ENCODE measurements at regions not wholly inside any gene's neighbourhood (a gene's known extent, or its start where the extent isn't known, plus 50 kb on each side); places are given as distances from the start of the nearest gene placed in this dataset.
"Not testable (repeated sequence)": the region's sequence is repeated elsewhere in the genome, so short reads cannot be mapped to it uniquely, and the experiment has no call there.

- no peak for DNase-seq (ENCODE audit: low spot score)
Observed at GRCh38 chr16:29182501-29182900, 197.6 kb downstream of the LAT start.

GRCh38 chr16:29181921-29182411 is 197.1 kb downstream of the LAT start:
- not testable (repeated sequence) for DNase-seq (ENCODE audit: low spot score)

GRCh38 chr16:29181254-29181780 is 196.5 kb downstream of the LAT start:
- DNase-seq (ENCODE audit: low spot score) = not testable (repeated sequence)

- DNase-seq (ENCODE audit: low spot score) = not testable (repeated sequence)
Observed at GRCh38 chr16:29180206-29180600, 195.4 kb downstream of the LAT start.

GRCh38 chr16:29179401-29180205 is 194.8 kb downstream of the LAT start:
- DNase-seq (ENCODE audit: low spot score) = not testable (repeated sequence)

GRCh38 chr16:29177888-29178726 is 193.3 kb downstream of the LAT start:
- not testable (repeated sequence) for DNase-seq (ENCODE audit: low spot score)

- not testable (repeated sequence) for DNase-seq (ENCODE audit: low spot score)
Observed at GRCh38 chr16:29177203-29177887, 192.5 kb downstream of the LAT start.

GRCh38 chr16:29176822-29177202 is 192.0 kb downstream of the LAT start:
- DNase-seq (ENCODE audit: low spot score) = not testable (repeated sequence)

- not testable (repeated sequence) for DNase-seq (ENCODE audit: low spot score)
Observed at GRCh38 chr16:29176154-29176470, 191.3 kb downstream of the LAT start.

GRCh38 chr16:29175411-29176153 is 190.7 kb downstream of the LAT start:
- DNase-seq (ENCODE audit: low spot score) = not testable (repeated sequence)

GRCh38 chr16:29173371-29174305 is 188.8 kb downstream of the LAT start:
- not testable (repeated sequence) for DNase-seq (ENCODE audit: low spot score)

- not testable (repeated sequence) for DNase-seq (ENCODE audit: low spot score)
Observed at GRCh38 chr16:29172098-29172724, 187.4 kb downstream of the LAT start.

- DNase-seq (ENCODE audit: low spot score) = not testable (repeated sequence)
Observed at GRCh38 chr16:29171296-29171695, 186.4 kb downstream of the LAT start.

GRCh38 chr16:29170393-29171119 is 185.7 kb downstream of the LAT start:
- not testable (repeated sequence) for DNase-seq (ENCODE audit: low spot score)

- not testable (repeated sequence) for DNase-seq (ENCODE audit: low spot score)
Observed at GRCh38 chr16:29169295-29169994, 184.6 kb downstream of the LAT start.

- not testable (repeated sequence) for DNase-seq (ENCODE audit: low spot score)
Observed at GRCh38 chr16:29168515-29169259, 183.8 kb downstream of the LAT start.

- not testable (repeated sequence) for DNase-seq (ENCODE audit: low spot score)
Observed at GRCh38 chr16:29164442-29165089, 179.7 kb downstream of the LAT start.
